Ishikawa (cell line): ENCODE measurements at regions not wholly inside any gene's neighbourhood (a gene's known extent, or its start where the extent isn't known, plus 50 kb on each side); places are given as distances from the start of the nearest gene placed in this dataset.

Experiments
- CREB1 ChIP-seq: IDR thresholded peaks from 2 replicates; pipeline ENCODE4 v1.6.1; 2012; ENCODE audit warnings: low read depth
- NFIC ChIP-seq: IDR thresholded peaks from 2 replicates; pipeline ENCODE4 v1.6.1; 2012
- TAF1 ChIP-seq: IDR thresholded peaks from 2 replicates; pipeline ENCODE4 v1.6.1; 2012; ENCODE audit warnings: low read depth, mild to moderate bottlenecking
- TF ChIP-seq, protein P1 (sequence below): IDR thresholded peaks from 2 replicates; pipeline ENCODE4 v1.6.1; 2012

DNA sequence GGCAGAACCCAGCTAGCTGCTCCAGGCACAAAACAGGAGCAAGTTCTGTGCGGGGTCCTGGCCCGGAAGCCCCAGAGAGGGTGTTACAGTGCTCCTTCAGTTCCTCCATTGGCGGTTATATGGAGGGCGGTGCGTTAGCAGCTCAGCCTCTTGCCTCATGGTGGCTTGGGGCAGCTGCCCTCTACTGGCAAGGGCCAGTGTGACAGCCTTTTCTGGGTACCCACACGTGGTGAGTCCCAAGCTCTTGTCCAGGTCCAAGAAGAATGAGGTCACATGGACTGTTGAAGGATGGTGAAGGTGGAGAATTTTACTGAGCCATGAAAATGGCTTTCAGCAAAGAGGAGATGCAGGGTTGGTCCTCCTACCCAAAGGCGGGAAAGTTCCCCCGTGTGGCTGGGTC, 100.5 kb downstream of the WT1 start:
- TF ChIP-seq TAF1 (no peak), CREB1 (no peak), NFIC (no peak)
- TF ChIP-seq, protein P1, sequence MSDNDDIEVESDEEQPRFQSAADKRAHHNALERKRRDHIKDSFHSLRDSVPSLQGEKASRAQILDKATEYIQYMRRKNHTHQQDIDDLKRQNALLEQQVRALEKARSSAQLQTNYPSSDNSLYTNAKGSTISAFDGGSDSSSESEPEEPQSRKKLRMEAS = no peak
